ENCODE measurements at regions not wholly inside any gene's neighbourhood (a gene's known extent, or its start where the extent isn't known, plus 50 kb on each side); places are given as distances from the start of the nearest gene placed in this dataset.

DNA sequence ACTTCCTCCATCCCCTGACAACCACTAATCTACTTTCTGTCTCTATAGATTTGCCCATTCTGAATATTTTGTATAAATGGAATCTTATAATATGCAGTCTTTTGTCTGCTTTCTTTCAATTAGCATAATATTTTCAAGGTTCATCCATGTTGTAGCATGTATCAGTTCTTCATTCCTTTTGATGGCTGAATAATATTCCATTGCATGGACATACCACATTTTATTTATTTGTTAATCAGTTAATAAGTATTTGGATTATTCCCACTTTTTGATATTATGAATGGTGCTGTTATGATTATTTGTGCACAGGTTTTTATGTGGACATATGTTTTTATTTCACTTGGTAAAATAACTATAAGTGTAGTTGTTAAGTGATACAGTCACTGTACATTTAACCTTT is 155.1 kb upstream of the WSCD2 start:
- TF ChIP-seq POLR2AphosphoS5 (IDR thresholded peaks at IDR 0.05), result no peak
- TF ChIP-seq, protein P1, sequence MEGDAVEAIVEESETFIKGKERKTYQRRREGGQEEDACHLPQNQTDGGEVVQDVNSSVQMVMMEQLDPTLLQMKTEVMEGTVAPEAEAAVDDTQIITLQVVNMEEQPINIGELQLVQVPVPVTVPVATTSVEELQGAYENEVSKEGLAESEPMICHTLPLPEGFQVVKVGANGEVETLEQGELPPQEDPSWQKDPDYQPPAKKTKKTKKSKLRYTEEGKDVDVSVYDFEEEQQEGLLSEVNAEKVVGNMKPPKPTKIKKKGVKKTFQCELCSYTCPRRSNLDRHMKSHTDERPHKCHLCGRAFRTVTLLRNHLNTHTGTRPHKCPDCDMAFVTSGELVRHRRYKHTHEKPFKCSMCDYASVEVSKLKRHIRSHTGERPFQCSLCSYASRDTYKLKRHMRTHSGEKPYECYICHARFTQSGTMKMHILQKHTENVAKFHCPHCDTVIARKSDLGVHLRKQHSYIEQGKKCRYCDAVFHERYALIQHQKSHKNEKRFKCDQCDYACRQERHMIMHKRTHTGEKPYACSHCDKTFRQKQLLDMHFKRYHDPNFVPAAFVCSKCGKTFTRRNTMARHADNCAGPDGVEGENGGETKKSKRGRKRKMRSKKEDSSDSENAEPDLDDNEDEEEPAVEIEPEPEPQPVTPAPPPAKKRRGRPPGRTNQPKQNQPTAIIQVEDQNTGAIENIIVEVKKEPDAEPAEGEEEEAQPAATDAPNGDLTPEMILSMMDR (IDR thresholded peaks at IDR 0.05), result no peak
